ENCODE measurements at regions not wholly inside any gene's neighbourhood (a gene's known extent, or its start where the extent isn't known, plus 50 kb on each side); places are given as distances from the start of the nearest gene placed in this dataset.

DNA sequence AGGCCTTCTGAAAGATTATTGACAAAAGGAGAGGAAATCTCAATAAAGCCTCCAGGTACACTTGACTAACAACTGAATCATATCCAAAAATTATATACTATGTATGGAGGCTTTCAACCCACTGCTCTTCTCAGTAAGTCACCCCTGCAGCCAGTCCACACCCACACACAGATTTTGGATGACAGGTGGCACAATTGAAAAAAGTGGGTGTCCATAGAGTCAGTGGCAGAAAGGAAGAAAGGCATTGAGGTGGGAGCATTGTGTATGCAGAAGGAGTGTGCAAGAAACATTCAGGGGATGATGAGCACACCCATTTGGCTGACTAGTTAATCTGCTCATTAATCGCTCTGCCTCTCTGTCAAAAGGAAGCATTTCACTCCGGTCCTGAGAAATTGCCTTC lies 150.6 kb upstream of the IL12B start:
- TF ChIP-seq, protein P1, sequence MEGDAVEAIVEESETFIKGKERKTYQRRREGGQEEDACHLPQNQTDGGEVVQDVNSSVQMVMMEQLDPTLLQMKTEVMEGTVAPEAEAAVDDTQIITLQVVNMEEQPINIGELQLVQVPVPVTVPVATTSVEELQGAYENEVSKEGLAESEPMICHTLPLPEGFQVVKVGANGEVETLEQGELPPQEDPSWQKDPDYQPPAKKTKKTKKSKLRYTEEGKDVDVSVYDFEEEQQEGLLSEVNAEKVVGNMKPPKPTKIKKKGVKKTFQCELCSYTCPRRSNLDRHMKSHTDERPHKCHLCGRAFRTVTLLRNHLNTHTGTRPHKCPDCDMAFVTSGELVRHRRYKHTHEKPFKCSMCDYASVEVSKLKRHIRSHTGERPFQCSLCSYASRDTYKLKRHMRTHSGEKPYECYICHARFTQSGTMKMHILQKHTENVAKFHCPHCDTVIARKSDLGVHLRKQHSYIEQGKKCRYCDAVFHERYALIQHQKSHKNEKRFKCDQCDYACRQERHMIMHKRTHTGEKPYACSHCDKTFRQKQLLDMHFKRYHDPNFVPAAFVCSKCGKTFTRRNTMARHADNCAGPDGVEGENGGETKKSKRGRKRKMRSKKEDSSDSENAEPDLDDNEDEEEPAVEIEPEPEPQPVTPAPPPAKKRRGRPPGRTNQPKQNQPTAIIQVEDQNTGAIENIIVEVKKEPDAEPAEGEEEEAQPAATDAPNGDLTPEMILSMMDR (IDR thresholded peaks at IDR 0.05; ENCODE audit: control insufficient read depth, insufficient read depth, low read depth, low read length, missing control alignments), result no peak
- no peak overlapping the region for H3K4me3 ChIP-seq (ENCODE audit: control insufficient read depth, low read depth, low read length)
- no peak for DNase-seq (ENCODE audit: low read depth)

GRCh38 chr5:159481751-159482150 lies 151.5 kb upstream of the IL12B start:
- H3K4me3 ChIP-seq (ENCODE audit: control insufficient read depth, low read depth, low read length), result no peak overlapping the region
- TF ChIP-seq, protein P1 (IDR thresholded peaks at IDR 0.05; ENCODE audit: control insufficient read depth, insufficient read depth, low read depth, low read length, missing control alignments), result no peak
- no peak for DNase-seq (ENCODE audit: low read depth)

DNA sequence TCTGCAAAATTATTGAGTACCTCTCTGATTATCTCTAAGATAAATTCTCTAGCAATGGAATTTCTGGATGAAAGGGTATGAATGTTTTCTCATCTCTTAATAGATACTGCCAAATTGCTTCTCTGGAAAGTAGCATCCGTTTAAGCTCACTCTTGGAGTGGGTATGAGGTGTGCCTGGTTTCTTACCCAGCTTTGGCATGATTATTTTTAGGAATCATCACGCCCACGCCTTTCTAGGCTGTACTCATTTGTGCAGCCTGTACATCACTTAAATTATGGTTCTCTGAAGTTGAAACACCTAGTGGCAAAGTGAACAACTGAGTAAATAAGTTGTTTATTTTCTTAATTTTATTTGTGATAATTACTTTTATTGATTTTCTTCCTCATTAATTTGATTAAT lies 156.5 kb upstream of the IL12B start:
- H3K4me3 ChIP-seq (ENCODE audit: control insufficient read depth, low read depth, low read length), result no peak overlapping the region
- TF ChIP-seq, protein P1 (IDR thresholded peaks at IDR 0.05; ENCODE audit: control insufficient read depth, insufficient read depth, low read depth, low read length, missing control alignments), result no peak
- no peak for DNase-seq (ENCODE audit: low read depth)

GRCh38 chr5:159488516-159488915 lies 158.2 kb upstream of the IL12B start:
- no peak overlapping the region for H3K4me3 ChIP-seq (ENCODE audit: control insufficient read depth, low read depth, low read length)
- no peak for DNase-seq (ENCODE audit: low read depth)
- TF ChIP-seq, protein P1 (IDR thresholded peaks at IDR 0.05; ENCODE audit: control insufficient read depth, insufficient read depth, low read depth, low read length, missing control alignments), result no peak

DNA sequence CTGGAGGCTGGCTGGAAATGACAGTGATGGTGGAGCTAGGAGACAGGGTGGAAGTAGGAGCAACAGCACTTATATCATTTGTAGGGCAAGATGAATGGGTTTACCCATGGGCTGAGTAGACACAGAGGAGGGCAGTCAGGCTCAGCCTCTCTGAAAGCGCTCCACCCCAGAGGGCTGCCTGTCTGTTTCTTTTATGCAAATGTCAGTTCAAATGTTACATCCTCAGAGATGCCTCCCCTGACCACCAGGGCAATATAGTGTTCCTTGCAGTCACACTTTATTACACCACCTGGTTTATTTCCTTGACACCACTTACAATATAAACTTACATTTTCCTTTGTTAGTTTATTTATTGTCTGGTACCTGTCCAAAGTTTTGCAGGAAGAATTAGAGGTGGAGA lies 159.5 kb upstream of the IL12B start:
- no peak for DNase-seq (ENCODE audit: low read depth)
- TF ChIP-seq, protein P1 (IDR thresholded peaks at IDR 0.05; ENCODE audit: control insufficient read depth, insufficient read depth, low read depth, low read length, missing control alignments), result no peak
- H3K4me3 ChIP-seq (ENCODE audit: control insufficient read depth, low read depth, low read length), result no peak overlapping the region

GRCh38 chr5:159490507-159490906 lies 160.2 kb upstream of the IL12B start:
- no peak for DNase-seq (ENCODE audit: low read depth)
- no peak overlapping the region for H3K4me3 ChIP-seq (ENCODE audit: control insufficient read depth, low read depth, low read length)
- TF ChIP-seq, protein P1 (IDR thresholded peaks at IDR 0.05; ENCODE audit: control insufficient read depth, insufficient read depth, low read depth, low read length, missing control alignments), result no peak

DNA sequence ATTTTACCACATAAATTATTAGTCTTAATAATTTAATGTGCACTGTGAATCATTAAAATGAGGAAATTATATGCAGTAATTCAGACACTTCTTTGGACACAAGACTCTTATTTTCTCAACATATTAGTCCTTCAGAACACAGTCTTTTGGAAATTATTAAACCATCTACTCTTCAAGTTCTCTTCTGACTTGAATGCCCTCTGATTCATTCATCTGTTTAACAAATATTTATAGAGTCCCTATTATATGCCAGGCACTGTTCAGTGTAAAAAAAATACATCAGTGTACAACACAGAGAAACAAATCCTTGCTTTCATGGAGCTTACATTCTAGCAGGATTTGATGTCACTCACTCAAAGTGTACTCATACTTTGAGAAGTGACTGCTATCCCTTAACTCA lies 163.4 kb upstream of the IL12B start:
- TF ChIP-seq, protein P1 (IDR thresholded peaks at IDR 0.05; ENCODE audit: control insufficient read depth, insufficient read depth, low read depth, low read length, missing control alignments), result no peak

More for the DNA sequence above, 163.4 kb upstream of the IL12B start:
- no peak overlapping the region for H3K4me3 ChIP-seq (ENCODE audit: control insufficient read depth, low read depth, low read length)
- DNase-seq (ENCODE audit: low read depth), result no peak
